OCI-LY3 (cell line): ENCODE measurements at regions not wholly inside any gene's neighbourhood (a gene's known extent, or its start where the extent isn't known, plus 50 kb on each side); places are given as distances from the start of the nearest gene placed in this dataset.

Experiments used
- H2AFZ ChIP-seq: fragments of 200-600, 300-600 bp; shearing (Covaris generic); 2 replicates; pipeline ENCODE4 v1.6.0; 2014; ENCODE audit warnings: antibody characterized with exemption, low read depth, low read length
- H3K27ac ChIP-seq: fragments of 200-600, 300-600 bp; sonication (generic); 2 replicates; pipeline ENCODE4 v1.5.1; 2014; ENCODE audit warnings: mild to moderate bottlenecking, low read length, moderate library complexity, mixed read lengths
- H3K27me3 ChIP-seq: fragments of 200-600, 300-600 bp; sonication (generic); 2 replicates; pipeline ENCODE4 v1.6.1; 2014; ENCODE audit warnings: low read depth, low read length, mixed read lengths
- H3K36me3 ChIP-seq: fragments of 200-600, 300-600 bp; sonication (generic); replicated peaks from 2 replicates; pipeline ENCODE3; 2014; ENCODE audit warnings: low read depth, low read length, mixed read lengths
- H3K4me1 ChIP-seq: fragments of 300-600, 200-600 bp; sonication (generic); 2 replicates; pipeline ENCODE4 v1.6.1; 2014; ENCODE audit warnings: low read length, mixed read lengths
- H3K4me2 ChIP-seq: fragments of 200-600, 300-600 bp; sonication (generic); 2 replicates; pipeline ENCODE4 v1.6.1; 2014; ENCODE audit warnings: low read length, mixed read lengths
- H3K4me3 ChIP-seq: fragments of 300-600, 200-600 bp; sonication (generic); 2 replicates; pipeline ENCODE4 v1.5.1; 2014; ENCODE audit warnings: antibody characterized with exemption, mild to moderate bottlenecking, low read length, moderate library complexity
- H3K79me2 ChIP-seq: fragments of 300-600, 200-600 bp; shearing (Covaris generic); 2 replicates; pipeline ENCODE4 v1.6.1; 2014; ENCODE audit warnings: mild to moderate bottlenecking, low read length, mixed read lengths
- H3K9ac ChIP-seq: fragments of 300-600, 200-600 bp; shearing (Covaris generic); 2 replicates; pipeline ENCODE4 v1.6.0; 2014; ENCODE audit warnings: mild to moderate bottlenecking, low read length, moderate library complexity
- H3K9me3 ChIP-seq: fragments of 200-600, 300-600 bp; shearing (Covaris generic); 2 replicates; pipeline ENCODE4 v1.6.1; 2014; ENCODE audit warnings: low read length, mixed read lengths; ENCODE audit not compliant: insufficient read depth
- H4K20me1 ChIP-seq: fragments of 200-600, 300-600 bp; sonication (generic); 2 replicates; pipeline ENCODE4 v1.6.1; 2016; ENCODE audit warnings: low read length, mixed read lengths; ENCODE audit not compliant: insufficient read depth
- EZH2phosphoT487 ChIP-seq: fragments of 200-600 bp; shearing (Covaris generic); IDR thresholded peaks from 2 replicates; pipeline ENCODE4 v1.6.1; 2018; ENCODE audit warnings: antibody characterized with exemption, mixed run types, low read depth
- TF ChIP-seq, protein P1 (sequence below): fragments of 200-600, 300-600 bp; sonication (generic); IDR thresholded peaks from 2 replicates; pipeline ENCODE4 v1.5.1; 2014; ENCODE audit warnings: antibody characterized with exemption, low read length, low read depth

DNA sequence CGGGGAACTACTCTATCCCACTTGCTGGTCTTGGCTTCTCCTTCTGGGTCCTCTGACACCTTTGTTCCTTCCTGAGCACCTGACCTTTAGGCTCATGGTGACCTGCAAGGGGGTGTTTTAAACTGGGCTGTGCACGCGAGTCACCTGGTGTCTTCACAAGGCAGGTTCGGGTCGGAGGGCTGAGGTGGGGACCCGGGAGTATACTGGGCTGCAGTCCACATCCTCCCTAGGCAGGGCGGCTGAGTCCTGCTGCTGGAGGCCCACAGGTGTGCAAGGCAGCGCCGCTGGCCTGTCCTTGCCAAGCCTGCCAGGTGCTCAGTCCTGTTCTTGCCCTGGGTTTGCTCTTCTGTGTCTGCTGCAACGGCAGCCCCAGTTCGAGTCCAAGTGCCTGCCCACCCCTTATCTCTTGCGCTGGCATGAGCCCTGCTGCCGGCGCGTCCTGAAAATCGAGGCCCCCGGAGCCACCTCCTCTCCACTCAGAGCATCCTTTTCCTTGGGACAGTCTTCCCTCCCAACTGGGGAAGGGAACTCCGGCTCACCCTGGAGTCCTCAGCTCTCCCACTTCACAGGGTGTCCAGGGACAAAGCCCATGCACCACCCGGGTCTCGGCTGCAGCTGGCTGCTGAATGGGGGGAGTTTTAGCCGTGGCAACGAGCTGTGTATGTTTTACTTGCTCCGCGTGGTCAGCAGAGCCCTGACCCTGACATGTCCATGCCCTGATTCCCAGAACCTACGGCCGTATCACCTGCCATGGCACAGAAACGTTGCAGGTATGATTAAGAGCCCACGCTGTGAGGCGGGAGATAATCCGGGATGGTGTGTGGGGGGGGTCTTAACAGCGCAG is 193.5 kb downstream of the TEX29 start:
- Histone ChIP-seq H3K27ac (no peak overlapping the region), H3K9me3 (no peaks in the 10 kb centered on the region), H3K36me3 (no peaks in the 10 kb centered on the region), H3K79me2 (no peaks in the 10 kb centered on the region), H3K4me2 (no peak overlapping the region), H2AFZ (no peak overlapping the region), H3K4me1 (no peaks in the 10 kb centered on the region), H3K9ac (no peak overlapping the region), H3K27me3 (0 out of 2 replicates have a peak, but pooled peaks cover 3% of the 10 kb centered on the region), H4K20me1 (no peaks in the 10 kb centered on the region), H3K4me3 (no peak overlapping the region)
- TF ChIP-seq, protein P1, sequence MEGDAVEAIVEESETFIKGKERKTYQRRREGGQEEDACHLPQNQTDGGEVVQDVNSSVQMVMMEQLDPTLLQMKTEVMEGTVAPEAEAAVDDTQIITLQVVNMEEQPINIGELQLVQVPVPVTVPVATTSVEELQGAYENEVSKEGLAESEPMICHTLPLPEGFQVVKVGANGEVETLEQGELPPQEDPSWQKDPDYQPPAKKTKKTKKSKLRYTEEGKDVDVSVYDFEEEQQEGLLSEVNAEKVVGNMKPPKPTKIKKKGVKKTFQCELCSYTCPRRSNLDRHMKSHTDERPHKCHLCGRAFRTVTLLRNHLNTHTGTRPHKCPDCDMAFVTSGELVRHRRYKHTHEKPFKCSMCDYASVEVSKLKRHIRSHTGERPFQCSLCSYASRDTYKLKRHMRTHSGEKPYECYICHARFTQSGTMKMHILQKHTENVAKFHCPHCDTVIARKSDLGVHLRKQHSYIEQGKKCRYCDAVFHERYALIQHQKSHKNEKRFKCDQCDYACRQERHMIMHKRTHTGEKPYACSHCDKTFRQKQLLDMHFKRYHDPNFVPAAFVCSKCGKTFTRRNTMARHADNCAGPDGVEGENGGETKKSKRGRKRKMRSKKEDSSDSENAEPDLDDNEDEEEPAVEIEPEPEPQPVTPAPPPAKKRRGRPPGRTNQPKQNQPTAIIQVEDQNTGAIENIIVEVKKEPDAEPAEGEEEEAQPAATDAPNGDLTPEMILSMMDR: no peak
- TF ChIP-seq EZH2phosphoT487: no peak

DNA sequence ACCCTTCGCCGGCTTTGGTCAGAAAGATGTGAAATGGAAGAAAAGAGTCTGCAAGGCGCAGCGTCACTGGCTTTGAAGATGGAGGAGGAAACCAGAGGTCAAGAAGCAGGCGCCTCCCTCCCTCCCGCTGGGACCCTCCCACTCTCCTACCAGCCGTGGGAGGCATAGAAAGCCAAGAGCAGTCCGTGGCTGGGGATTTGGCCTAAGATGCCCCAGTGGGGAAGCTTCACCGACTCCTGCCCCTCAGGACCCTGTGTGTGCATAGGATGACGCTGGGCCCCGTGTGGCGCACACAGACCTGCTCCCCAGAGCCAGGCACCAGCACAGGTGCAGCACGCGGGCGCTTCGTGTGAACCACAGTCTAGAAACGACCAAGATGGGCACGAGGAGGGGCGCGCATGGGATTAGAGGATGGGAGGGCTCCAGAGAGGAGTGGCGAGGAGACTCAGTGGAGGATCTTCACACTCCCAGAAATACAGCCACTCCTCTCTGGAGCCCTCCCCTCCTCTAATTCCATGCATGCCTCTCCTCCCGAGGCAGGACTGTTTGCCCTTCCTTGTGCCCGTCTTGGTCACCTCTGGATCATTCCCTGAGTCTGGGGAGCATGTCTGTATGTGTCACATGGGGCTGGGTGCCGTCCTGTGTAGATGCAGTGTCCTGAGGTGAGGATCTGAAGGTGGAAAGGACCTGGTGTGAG is 194.3 kb downstream of the TEX29 start:
- no peak overlapping the region for H2AFZ ChIP-seq
- no peaks in the 10 kb centered on the region for H3K36me3 ChIP-seq
- H3K9me3 ChIP-seq: no peaks in the 10 kb centered on the region

DNA sequence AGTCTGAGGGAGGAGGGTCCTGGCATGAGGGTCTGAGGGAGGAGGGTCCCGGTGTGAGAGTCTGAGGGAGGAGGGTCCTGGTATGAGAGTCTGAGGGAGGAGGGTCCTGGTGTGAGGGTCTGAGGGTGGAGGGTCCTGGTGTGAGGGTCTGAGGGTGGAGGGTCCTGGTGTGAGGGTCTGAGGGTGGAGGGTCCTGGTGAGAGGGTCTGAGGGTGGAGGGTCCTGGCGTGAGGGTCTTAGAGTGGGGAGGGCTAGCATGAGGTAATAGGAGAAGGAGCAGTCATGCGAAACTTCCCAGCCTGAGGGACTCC is 194.8 kb downstream of the TEX29 start:
- no peak overlapping the region for H3K27ac ChIP-seq
- no peak overlapping the region for H3K4me2 ChIP-seq
- TF ChIP-seq, protein P1: no peak
- no peak for TF ChIP-seq EZH2phosphoT487
- H3K79me2 ChIP-seq: no peaks in the 10 kb centered on the region
- no peak overlapping the region for H2AFZ ChIP-seq
- no peaks in the 10 kb centered on the region for H3K4me1 ChIP-seq
- H3K36me3 ChIP-seq: no peaks in the 10 kb centered on the region
- H4K20me1 ChIP-seq: no peaks in the 10 kb centered on the region
- no peak overlapping the region for H3K4me3 ChIP-seq
- 0 out of 2 replicates have a peak, but pooled peaks cover 3% of the 10 kb centered on the region for H3K27me3 ChIP-seq
- H3K9ac ChIP-seq: no peak overlapping the region
- no peaks in the 10 kb centered on the region for H3K9me3 ChIP-seq

More for the DNA sequence above, 194.3 kb downstream of the TEX29 start:
- H3K27ac ChIP-seq: no peak overlapping the region
- no peaks in the 10 kb centered on the region for H4K20me1 ChIP-seq
- H3K27me3 ChIP-seq: 0 out of 2 replicates have a peak, but pooled peaks cover 3% of the 10 kb centered on the region
- no peaks in the 10 kb centered on the region for H3K4me1 ChIP-seq
- no peak overlapping the region for H3K4me2 ChIP-seq
- no peak overlapping the region for H3K4me3 ChIP-seq
- TF ChIP-seq, protein P1: no peak
- TF ChIP-seq EZH2phosphoT487: no peak
- H3K79me2 ChIP-seq: no peaks in the 10 kb centered on the region
- no peak overlapping the region for H3K9ac ChIP-seq

DNA sequence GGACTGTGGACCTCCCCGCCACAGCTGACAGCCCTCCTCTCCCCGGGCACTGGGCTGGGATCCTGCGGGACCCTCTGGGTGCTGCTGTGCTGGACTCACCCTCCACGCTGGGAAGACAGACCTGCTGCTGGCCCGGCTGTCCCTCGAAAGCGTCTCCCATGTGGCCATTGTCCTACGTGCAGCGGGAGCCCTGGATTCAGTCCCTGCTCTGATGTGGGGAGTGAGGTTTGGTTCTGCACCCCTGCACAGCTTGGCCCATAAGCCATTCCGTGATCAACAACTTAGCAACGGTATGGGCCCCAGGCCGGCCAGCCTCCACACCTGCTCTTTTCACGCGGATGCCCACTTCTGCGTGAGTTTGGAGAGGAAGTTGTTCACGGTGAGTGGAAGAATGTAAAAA is 195.2 kb downstream of the TEX29 start:
- no peaks in the 10 kb centered on the region for H3K4me1 ChIP-seq
- no peak overlapping the region for H2AFZ ChIP-seq
- no peak overlapping the region for H3K9ac ChIP-seq
- TF ChIP-seq EZH2phosphoT487: no peak
- TF ChIP-seq, protein P1: no peak
- no peaks in the 10 kb centered on the region for H3K9me3 ChIP-seq
- H3K36me3 ChIP-seq: no peaks in the 10 kb centered on the region
- H3K27ac ChIP-seq: no peak overlapping the region
- 0 out of 2 replicates have a peak, but pooled peaks cover under 1% of the 10 kb centered on the region for H3K27me3 ChIP-seq
- H3K4me3 ChIP-seq: no peak overlapping the region
- H3K79me2 ChIP-seq: no peaks in the 10 kb centered on the region
- H3K4me2 ChIP-seq: no peak overlapping the region
- no peaks in the 10 kb centered on the region for H4K20me1 ChIP-seq
